Lung (tissue), 11 donors: ENCODE measurements at regions not wholly inside any gene's neighbourhood (a gene's known extent, or its start where the extent isn't known, plus 50 kb on each side); places are given as distances from the start of the nearest gene placed in this dataset.
A peak's percentile ranks its signal among the peaks of the same experiment; 100 is the strongest.

Experiments
- ATAC-seq: fragments of 200-7000 bp; cut with Tn5 transposase; one replicate; pipeline ENCODE4 v1.9.1; 2020; ENCODE audit warnings: moderate number of reproducible peaks; ENCODE audit not compliant: insufficient read depth, low FRiP score
- DNase-seq, 3 donors: peaks; one replicate each; pipeline ENCODE4 v3.0.0-alpha.2; 2013 to 2017
- H3K27ac ChIP-seq, 2 donors: one replicate each; pipeline ENCODE4 v1.5.1; 2013; ENCODE audit warnings: mild to moderate bottlenecking in 2 of 2, moderate library complexity in 2 of 2, control low read depth in 1 of 2, inconsistent platforms in 1 of 2, low read depth in 1 of 2, low read length in 1 of 2
- H3K27me3 ChIP-seq, 3 donors: one replicate each; pipeline ENCODE4 v1.5.1; 2013; ENCODE audit warnings: low read length in 2 of 3; ENCODE audit not compliant: control insufficient read depth in 3 of 3, insufficient read depth in 3 of 3
- H3K36me3 ChIP-seq, 4 donors: one replicate each; pipeline ENCODE4 v1.5.1; 2013; ENCODE audit warnings: low read length in 4 of 4, mild to moderate bottlenecking in 1 of 4, moderate library complexity in 1 of 4; ENCODE audit not compliant: control insufficient read depth in 4 of 4, insufficient read depth in 4 of 4
- H3K4me1 ChIP-seq, 5 donors: one replicate each; pipeline ENCODE4 v1.5.1; 2013; ENCODE audit warnings: low read length in 5 of 5, mild to moderate bottlenecking in 2 of 5, moderate library complexity in 1 of 5; ENCODE audit not compliant: control insufficient read depth in 5 of 5, insufficient read depth in 5 of 5
- H3K4me3 ChIP-seq: one replicate; pipeline ENCODE4 v1.5.1; 2013; ENCODE audit warnings: mild to moderate bottlenecking, control low read depth, moderate library complexity
- H3K9ac ChIP-seq, 2 donors: one replicate each; pipeline ENCODE4 v1.5.1; 2013; ENCODE audit warnings: low read length in 2 of 2, control low read depth in 1 of 2; ENCODE audit not compliant: insufficient read depth in 1 of 2
- H3K9me3 ChIP-seq, 4 donors: one replicate each; pipeline ENCODE4 v1.5.1; 2013; ENCODE audit warnings: low read length in 3 of 4, mild to moderate bottlenecking in 1 of 4, moderate library complexity in 1 of 4; ENCODE audit not compliant: control insufficient read depth in 4 of 4, insufficient read depth in 3 of 4
- WGBS, 2 donors: extraction: QIAGEN DNeasy Blood & Tissue Kit; methylation state at CpG; one replicate each; pipeline ENCODE4 v1.1.7; 2013; 5-methylcytosine and 5-hydroxymethylcytosine counted together
- TF ChIP-seq, protein P1 (sequence below): IDR thresholded peaks from 2 replicates; pipeline ENCODE4 v1.5.1; 2012; ENCODE audit warnings: mild to moderate bottlenecking; ENCODE audit errors: control extremely low read depth, extremely low read depth
- donor health status: control.
- donor health status: control.
- donor health status: Bipolar disorder and iron deficiency.
- donor health status: healthy.
- donor health status: DM: yes; HTN: yes; CAD: no.

DNA sequence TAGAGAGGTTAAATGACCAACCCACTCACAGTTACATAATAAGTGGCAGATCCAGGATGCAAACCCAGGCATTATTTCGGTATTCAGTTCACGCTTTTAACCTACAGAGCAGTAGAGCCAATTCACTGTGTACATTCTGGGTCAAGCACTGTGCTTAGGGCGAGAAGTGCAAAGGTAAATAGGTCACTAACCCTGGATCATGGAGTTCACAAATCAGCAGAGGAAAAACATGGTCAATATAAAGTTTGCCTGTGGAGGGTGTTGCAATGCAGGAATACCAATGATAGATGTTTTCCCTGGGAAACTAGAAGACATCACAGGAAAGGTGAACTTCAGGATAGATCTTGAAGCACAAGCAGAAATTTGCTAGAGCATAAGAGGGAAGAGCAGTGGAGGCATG is 253.4 kb upstream of the NFIA start:
- Histone ChIP-seq H3K36me3 (no peaks in the 10 kb centered on the region), H3K4me1 (peaks cover 0 to 15% (median 0%) of the 10 kb centered on the region in 5 donors), H3K27me3 (no peaks in the 10 kb centered on the region), H3K9ac (no peak overlapping the region), H3K9me3 (no peaks in the 10 kb centered on the region), H3K4me3 (no peak overlapping the region), H3K27ac (no peak overlapping the region)
- 78 to 82% methylated on average over 3 of the region's 3 CpGs for WGBS, 2 donors
- DNase-seq (no peak), ATAC-seq (no peak)
- TF ChIP-seq, protein P1, sequence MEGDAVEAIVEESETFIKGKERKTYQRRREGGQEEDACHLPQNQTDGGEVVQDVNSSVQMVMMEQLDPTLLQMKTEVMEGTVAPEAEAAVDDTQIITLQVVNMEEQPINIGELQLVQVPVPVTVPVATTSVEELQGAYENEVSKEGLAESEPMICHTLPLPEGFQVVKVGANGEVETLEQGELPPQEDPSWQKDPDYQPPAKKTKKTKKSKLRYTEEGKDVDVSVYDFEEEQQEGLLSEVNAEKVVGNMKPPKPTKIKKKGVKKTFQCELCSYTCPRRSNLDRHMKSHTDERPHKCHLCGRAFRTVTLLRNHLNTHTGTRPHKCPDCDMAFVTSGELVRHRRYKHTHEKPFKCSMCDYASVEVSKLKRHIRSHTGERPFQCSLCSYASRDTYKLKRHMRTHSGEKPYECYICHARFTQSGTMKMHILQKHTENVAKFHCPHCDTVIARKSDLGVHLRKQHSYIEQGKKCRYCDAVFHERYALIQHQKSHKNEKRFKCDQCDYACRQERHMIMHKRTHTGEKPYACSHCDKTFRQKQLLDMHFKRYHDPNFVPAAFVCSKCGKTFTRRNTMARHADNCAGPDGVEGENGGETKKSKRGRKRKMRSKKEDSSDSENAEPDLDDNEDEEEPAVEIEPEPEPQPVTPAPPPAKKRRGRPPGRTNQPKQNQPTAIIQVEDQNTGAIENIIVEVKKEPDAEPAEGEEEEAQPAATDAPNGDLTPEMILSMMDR, result no peak

DNA sequence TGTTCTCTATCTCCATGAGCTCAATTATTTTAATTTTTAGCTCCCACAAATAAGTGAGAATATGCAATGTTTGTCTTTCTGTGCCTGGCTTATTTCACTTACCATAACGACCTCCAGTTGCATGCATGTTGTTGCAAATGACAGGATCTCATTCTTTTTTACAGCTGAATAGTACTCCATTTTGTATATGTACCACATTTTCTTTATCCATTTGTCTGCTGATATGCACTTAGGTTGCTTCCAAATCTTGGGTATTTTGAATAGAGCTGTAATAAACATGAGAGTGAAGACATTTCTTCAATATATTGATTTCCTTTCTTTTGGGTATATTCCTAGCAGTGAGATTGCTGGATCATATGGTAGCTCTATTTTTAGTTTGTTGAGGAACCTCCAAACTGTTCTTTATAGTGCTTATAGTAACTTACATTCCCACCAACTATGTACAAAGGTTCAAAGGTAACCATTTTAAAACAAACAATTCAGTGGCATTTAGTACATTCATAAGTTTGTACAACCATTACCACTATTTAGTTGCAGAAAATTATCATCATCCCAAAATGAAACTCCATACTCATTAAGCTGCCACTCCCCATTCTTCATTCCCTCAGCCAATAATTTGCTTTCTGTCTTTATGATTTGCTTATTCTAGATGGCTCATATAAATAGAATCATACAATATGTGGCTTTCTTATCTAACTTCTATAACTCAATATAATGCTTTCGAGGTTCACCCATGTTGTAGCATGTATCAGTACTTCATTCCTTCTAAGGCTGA is 255.9 kb upstream of the NFIA start:
- ATAC-seq, result no peak
- Histone ChIP-seq H3K9ac (no peak overlapping the region), H3K4me3 (no peak overlapping the region), H3K27me3 (no peaks in the 10 kb centered on the region), H3K27ac (no peak overlapping the region), H3K36me3 (no peaks in the 10 kb centered on the region), H3K9me3 (no peaks in the 10 kb centered on the region), H3K4me1 (no peaks in the 10 kb centered on the region)
- DNase-seq, result no peak
- 93 to 97% methylated on average over 2 of the region's 2 CpGs for WGBS, 2 donors
- TF ChIP-seq, protein P1, result no peak

- 82 to 88% methylated on average over 1 of the region's 1 CpG for WGBS, 2 donors
- DNase-seq, result peak in 2 of 3 donors; percentile 21 to 26
These were observed 256.8 kb upstream of the NFIA start for GRCh38 chr1:60825593-60825992.

More at GRCh38 chr1:60825593-60825992, 256.8 kb upstream of the NFIA start:
- Histone ChIP-seq H3K4me3 (no peak overlapping the region), H3K9ac (no peak overlapping the region), H3K4me1 (no peaks in the 10 kb centered on the region), H3K9me3 (no peaks in the 10 kb centered on the region), H3K36me3 (no peaks in the 10 kb centered on the region), H3K27ac (no peak overlapping the region), H3K27me3 (no peaks in the 10 kb centered on the region)
- no peak for ATAC-seq
- TF ChIP-seq, protein P1, result no peak
